ENCODE measurements at regions not wholly inside any gene's neighbourhood (a gene's known extent, or its start where the extent isn't known, plus 50 kb on each side); places are given as distances from the start of the nearest gene placed in this dataset.

DNA sequence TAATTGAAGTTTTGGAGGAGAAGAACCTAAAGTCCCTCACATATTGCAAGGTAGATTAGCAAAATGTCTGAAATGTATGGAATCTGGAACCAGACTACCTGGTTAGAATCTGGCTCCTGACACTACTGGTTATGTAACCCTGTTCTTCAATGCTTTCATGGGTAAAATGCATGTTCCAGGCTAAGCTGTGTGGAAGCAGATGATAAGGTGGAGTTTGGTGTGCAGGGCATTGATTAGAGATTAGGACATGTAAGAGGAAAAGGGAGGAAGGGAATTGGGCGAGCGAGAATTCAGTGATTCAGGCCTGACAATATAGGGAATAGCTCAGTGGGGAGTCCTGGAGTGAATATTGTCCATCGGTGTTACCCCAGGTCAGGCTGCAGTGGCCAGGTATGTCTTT lies 165.8 kb upstream of the SFRP2 start:
- Histone ChIP-seq H2AK5ac (ENCODE audit: low read depth, low read length) (no peak overlapping the region), H3K18ac (ENCODE audit: extremely low read depth, low read length) (no peak overlapping the region), H4K20me1 (replicated peaks in 1 of 2; ENCODE audit: control insufficient read depth in 1 of 2, insufficient read depth in 2 of 2, low read length in 2 of 2) (no peaks in the 10 kb centered on the region), H4K91ac (replicated peaks; ENCODE audit: insufficient read length, low read length) (no peak overlapping the region), H3K79me1 (ENCODE audit: low read depth, low read length) (no peaks in the 10 kb centered on the region), H3K9me3 (ENCODE audit: insufficient read depth in 2 of 2, low read depth in 1 of 2, low read length in 1 of 2) (no peaks in the 10 kb centered on the region), H3K23ac (ENCODE audit: insufficient read length) (no peak overlapping the region), H3K14ac (ENCODE audit: insufficient read length) (no peak overlapping the region), H2AFZ (ENCODE audit: low read length) (no peak overlapping the region), H3K4ac (replicated peaks; ENCODE audit: insufficient read length, low read depth, low read length) (no peak overlapping the region), H3K27me3 (replicated peaks in 1 of 4; ENCODE audit: control insufficient read depth in 3 of 4, extremely low read depth in 1 of 4, insufficient read depth in 3 of 4, low read length in 3 of 4) (no peaks in the 10 kb centered on the region), H2BK15ac (ENCODE audit: low read length) (no peak overlapping the region), H3K4me2 (ENCODE audit: insufficient read depth in 1 of 2, low read depth in 2 of 2, low read length in 2 of 2) (no peak overlapping the region), H3K9ac (replicated peaks in 1 of 4; ENCODE audit: extremely low read depth in 1 of 4, low read depth in 3 of 4, low read length in 3 of 4) (no peak overlapping the region), H2BK12ac (ENCODE audit: low read depth, low read length) (no peak overlapping the region), H3K23me2 (ENCODE audit: low read depth, low read length) (0 out of 2 replicates have a peak, but pooled peaks cover 3% of the 10 kb centered on the region), H4K8ac (ENCODE audit: extremely low read depth, insufficient read depth, low read length) (no peak overlapping the region), H3K27ac (ENCODE audit: low read depth, low read length) (no peak overlapping the region), H2BK120ac (replicated peaks; ENCODE audit: low read depth, low read length) (no peak overlapping the region), H2BK5ac (ENCODE audit: low read depth, low read length) (no peak overlapping the region), H3K56ac (replicated peaks; ENCODE audit: insufficient read length, low read depth, low read length) (no peak overlapping the region), H2BK20ac (ENCODE audit: low read length) (no peak overlapping the region), H3K4me1 (replicated peaks in 1 of 4; ENCODE audit: control insufficient read depth in 3 of 4, insufficient read depth in 4 of 4, low read length in 3 of 4) (no peaks in the 10 kb centered on the region), H4K5ac (ENCODE audit: insufficient read length, low read depth, low read length) (no peak overlapping the region), H3K79me2 (ENCODE audit: control insufficient read depth in 1 of 2, insufficient read depth in 2 of 2, low read length in 2 of 2) (no peaks in the 10 kb centered on the region), H3K4me3 (ENCODE audit: extremely low read depth in 1 of 4, insufficient read depth in 2 of 4, low read depth in 3 of 4, low read length in 4 of 4) (no peak overlapping the region), H3K36me3 (ENCODE audit: control insufficient read depth in 2 of 4, insufficient read depth in 4 of 4, low read length in 3 of 4) (no peaks in the 10 kb centered on the region)
- WGBS, 2 experiments (ENCODE audit: extremely low coverage in 1 of 2, insufficient coverage in 1 of 2, insufficient read length in 1 of 2, insufficient replicate concordance in 2 of 2, low coverage in 1 of 2, low lambda C conversion rate in 2 of 2, missing lambda C conversion rate in 1 of 2): 92% methylated on average over 3 of the region's 3 CpGs; no CpG with 5 or more reads in 1 of the 2 experiments
- DNase-seq (ENCODE audit: low read depth in 1 of 2, low spot score in 2 of 2): no peak
- FAIRE-seq: no peak
- ChIA-PET CTCF (ENCODE audit: partially characterized antibody) (interaction anchor here (1.4 kb wide), 1 partner anchor 12 kb away, joined by 5 read pairs; no protein-coding TSS in a partner anchor), POLR2A (ENCODE audit: partially characterized antibody) (no interaction called here)
- TF ChIP-seq, protein P1, sequence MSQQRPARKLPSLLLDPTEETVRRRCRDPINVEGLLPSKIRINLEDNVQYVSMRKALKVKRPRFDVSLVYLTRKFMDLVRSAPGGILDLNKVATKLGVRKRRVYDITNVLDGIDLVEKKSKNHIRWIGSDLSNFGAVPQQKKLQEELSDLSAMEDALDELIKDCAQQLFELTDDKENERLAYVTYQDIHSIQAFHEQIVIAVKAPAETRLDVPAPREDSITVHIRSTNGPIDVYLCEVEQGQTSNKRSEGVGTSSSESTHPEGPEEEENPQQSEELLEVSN (IDR thresholded peaks at IDR 0.05): no peak
- TF ChIP-seq EGR1 (IDR thresholded peaks at IDR 0.05; ENCODE audit: borderline replicate concordance, low read depth, low read length) (no peak), SIX5 (IDR thresholded peaks at IDR 0.05; ENCODE audit: low read depth, low read length) (no peak), NANOG (IDR thresholded peaks at IDR 0.05; ENCODE audit: insufficient read depth, low read depth, low read length, poor library complexity, severe bottlenecking) (no peak), TBP (IDR thresholded peaks at IDR 0.05; ENCODE audit: low read depth, low read length) (no peak), RFX5 (IDR thresholded peaks at IDR 0.05; ENCODE audit: borderline replicate concordance, low read depth, low read length) (no peak), SAP30 (IDR thresholded peaks at IDR 0.05; ENCODE audit: insufficient read depth, insufficient replicate concordance, low read length) (no peak)

Measured in H1 (cell line).